ENCODE measurements at regions not wholly inside any gene's neighbourhood (a gene's known extent, or its start where the extent isn't known, plus 50 kb on each side); places are given as distances from the start of the nearest gene placed in this dataset.

- no peak overlapping the region for H3K4me3 ChIP-seq
- in situ Hi-C loops (cut with MboI): no loop called here
- TF ChIP-seq EZH2 (IDR thresholded peaks at IDR 0.05; ENCODE audit: insufficient read depth, poor library complexity, severe bottlenecking): no peak
- TF ChIP-seq EZH2phosphoT487 (IDR thresholded peaks at IDR 0.05; ENCODE audit: insufficient read depth, low read depth): no peak
Measured at GRCh38 chr10:24114556-24114955, 94.4 kb upstream of the KIAA1217 start.

GRCh38 chr10:24115403-24115802 is 93.5 kb upstream of the KIAA1217 start:
- Histone ChIP-seq H4K20me1 (ENCODE audit: insufficient read depth) (no peaks in the 10 kb centered on the region), H3K27me3 (replicated peaks; ENCODE audit: insufficient read depth) (no peaks in the 10 kb centered on the region), H2AFZ (no peak overlapping the region), H3K27ac (no peak overlapping the region), H3F3A (ENCODE audit: insufficient read depth) (no peaks in the 10 kb centered on the region), H3K4me2 (ENCODE audit: unreplicated experiment) (no peak overlapping the region), H3K4me3 (no peak overlapping the region), H3K79me2 (ENCODE audit: insufficient read depth) (no peaks in the 10 kb centered on the region), H3K4me1 (ENCODE audit: insufficient read depth) (no peaks in the 10 kb centered on the region), H3K36me3 (ENCODE audit: low read depth) (no peaks in the 10 kb centered on the region), H3K9ac (no peak overlapping the region), H3K9me3 (ENCODE audit: low read depth) (no peaks in the 10 kb centered on the region), H3K9me2 (ENCODE audit: insufficient read depth) (no peaks in the 10 kb centered on the region)
- DNase-seq: peak; percentile 2
- WGBS, 2 experiments (ENCODE audit: low coverage in 1 of 2, low lambda C conversion rate in 2 of 2, missing lambda C conversion rate in 2 of 2): 86 to 94% methylated on average over 1 of the region's 1 CpG
- in situ Hi-C loops (cut with MboI): no loop called here
- TF ChIP-seq EZH2phosphoT487 (IDR thresholded peaks at IDR 0.05; ENCODE audit: insufficient read depth, low read depth) (no peak), EZH2 (IDR thresholded peaks at IDR 0.05; ENCODE audit: insufficient read depth, poor library complexity, severe bottlenecking) (no peak)

More at GRCh38 chr10:24114556-24114955, 94.4 kb upstream of the KIAA1217 start:
- Histone ChIP-seq H3K4me1 (ENCODE audit: insufficient read depth) (no peaks in the 10 kb centered on the region), H4K20me1 (ENCODE audit: insufficient read depth) (no peaks in the 10 kb centered on the region), H3K9me2 (ENCODE audit: insufficient read depth) (no peaks in the 10 kb centered on the region), H3K9ac (no peak overlapping the region), H3K27me3 (replicated peaks; ENCODE audit: insufficient read depth) (no peaks in the 10 kb centered on the region), H3K4me2 (ENCODE audit: unreplicated experiment) (no peak overlapping the region), H3F3A (ENCODE audit: insufficient read depth) (no peaks in the 10 kb centered on the region), H3K9me3 (ENCODE audit: low read depth) (no peaks in the 10 kb centered on the region), H3K79me2 (ENCODE audit: insufficient read depth) (no peaks in the 10 kb centered on the region), H3K27ac (no peak overlapping the region), H2AFZ (no peak overlapping the region), H3K36me3 (ENCODE audit: low read depth) (no peaks in the 10 kb centered on the region)
- WGBS, 2 experiments (ENCODE audit: low coverage in 1 of 2, low lambda C conversion rate in 2 of 2, missing lambda C conversion rate in 2 of 2): 70 to 88% methylated on average over 3 of the region's 3 CpGs
- DNase-seq: no peak

DNA sequence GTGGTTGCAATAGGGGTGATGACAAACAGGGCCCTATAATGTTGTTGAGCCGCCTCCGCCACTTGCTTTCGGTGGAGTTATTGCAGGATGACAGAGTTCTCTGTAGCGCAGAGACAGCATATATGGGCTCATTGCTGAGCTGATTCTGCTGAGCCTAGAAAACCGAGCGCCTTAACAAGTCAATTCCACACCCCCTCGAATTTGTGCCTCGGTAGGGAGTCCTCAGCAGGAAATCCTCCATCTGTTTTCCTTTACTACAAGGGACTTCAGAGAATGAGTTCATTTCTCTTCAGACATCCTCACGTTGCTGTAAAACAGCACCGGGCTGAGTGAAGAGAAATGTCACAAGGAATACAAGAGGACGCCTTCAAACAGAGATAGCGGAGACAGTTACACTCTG is 90.7 kb upstream of the KIAA1217 start:
- no peaks in the 10 kb centered on the region for H3K36me3 ChIP-seq (ENCODE audit: low read depth)
- no peaks in the 10 kb centered on the region for H3F3A ChIP-seq (ENCODE audit: insufficient read depth)
- H3K9ac ChIP-seq: no peak overlapping the region
- no peak overlapping the region for H2AFZ ChIP-seq
- no peak overlapping the region for H3K4me2 ChIP-seq (ENCODE audit: unreplicated experiment)
- no peak overlapping the region for H3K27ac ChIP-seq
- H3K27me3 ChIP-seq (replicated peaks; ENCODE audit: insufficient read depth): no peaks in the 10 kb centered on the region
- no peak overlapping the region for H3K4me3 ChIP-seq
- H4K20me1 ChIP-seq (ENCODE audit: insufficient read depth): no peaks in the 10 kb centered on the region
- H3K4me1 ChIP-seq (ENCODE audit: insufficient read depth): no peaks in the 10 kb centered on the region
- DNase-seq: no peak
- H3K9me2 ChIP-seq (ENCODE audit: insufficient read depth): no peaks in the 10 kb centered on the region
- WGBS, 2 experiments (ENCODE audit: low coverage in 1 of 2, low lambda C conversion rate in 2 of 2, missing lambda C conversion rate in 2 of 2): 46 to 47% methylated on average over 12 of the region's 12 CpGs
- TF ChIP-seq EZH2 (IDR thresholded peaks at IDR 0.05; ENCODE audit: insufficient read depth, poor library complexity, severe bottlenecking) (no peak), EZH2phosphoT487 (IDR thresholded peaks at IDR 0.05; ENCODE audit: insufficient read depth, low read depth) (no peak)
- H3K79me2 ChIP-seq (ENCODE audit: insufficient read depth): no peaks in the 10 kb centered on the region
- in situ Hi-C loops (cut with MboI): no loop called here
- H3K9me3 ChIP-seq (ENCODE audit: low read depth): no peaks in the 10 kb centered on the region

- Histone ChIP-seq H3K79me2 (ENCODE audit: insufficient read depth) (no peaks in the 10 kb centered on the region), H3K27me3 (replicated peaks; ENCODE audit: insufficient read depth) (no peaks in the 10 kb centered on the region; the same call in 1 of the 2 replicates), H3K9me2 (ENCODE audit: insufficient read depth) (no peaks in the 10 kb centered on the region), H3K9ac (no peak overlapping the region), H3K4me3 (no peak overlapping the region), H2AFZ (no peak overlapping the region), H4K20me1 (ENCODE audit: insufficient read depth) (no peaks in the 10 kb centered on the region), H3K9me3 (ENCODE audit: low read depth) (no peaks in the 10 kb centered on the region), H3K27ac (no peak overlapping the region), H3K36me3 (ENCODE audit: low read depth) (no peaks in the 10 kb centered on the region), H3F3A (ENCODE audit: insufficient read depth) (no peaks in the 10 kb centered on the region), H3K4me2 (ENCODE audit: unreplicated experiment) (no peak overlapping the region), H3K4me1 (ENCODE audit: insufficient read depth) (no peaks in the 10 kb centered on the region)
- in situ Hi-C loops (cut with MboI): no loop called here
- no peak for DNase-seq
- WGBS, 2 experiments (ENCODE audit: low coverage in 1 of 2, low lambda C conversion rate in 2 of 2, missing lambda C conversion rate in 2 of 2): 69 to 82% methylated on average over 5 of the region's 5 CpGs
- TF ChIP-seq EZH2phosphoT487 (IDR thresholded peaks at IDR 0.05; ENCODE audit: insufficient read depth, low read depth) (no peak), EZH2 (IDR thresholded peaks at IDR 0.05; ENCODE audit: insufficient read depth, poor library complexity, severe bottlenecking) (no peak)
Measured at GRCh38 chr10:24119896-24120295, 89.0 kb upstream of the KIAA1217 start.

DNA sequence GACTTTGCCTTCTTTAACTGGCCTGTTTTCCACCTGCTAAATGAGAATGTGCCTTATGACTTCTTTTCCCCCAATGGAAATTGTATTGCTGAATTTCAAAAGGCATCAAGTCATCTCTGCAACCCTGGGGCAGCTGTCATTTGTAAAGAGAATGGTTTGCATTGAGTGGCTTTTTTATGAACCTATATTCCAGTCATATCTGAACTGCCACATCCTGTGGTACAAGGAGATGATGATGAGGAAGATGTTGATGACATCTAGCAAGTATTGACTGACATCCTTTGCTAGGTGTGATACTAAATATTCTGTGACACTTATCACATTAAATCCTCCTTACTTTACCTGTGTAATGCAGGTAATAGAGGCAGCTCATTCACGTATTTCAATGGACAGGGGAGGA is 88.3 kb upstream of the KIAA1217 start:
- H3K36me3 ChIP-seq (ENCODE audit: low read depth): no peaks in the 10 kb centered on the region
- no peaks in the 10 kb centered on the region for H3F3A ChIP-seq (ENCODE audit: insufficient read depth)
- no peaks in the 10 kb centered on the region for H3K4me1 ChIP-seq (ENCODE audit: insufficient read depth)
- H3K27me3 ChIP-seq (replicated peaks; ENCODE audit: insufficient read depth): no peaks in the 10 kb centered on the region; the same call in 1 of the 2 replicates
- no peaks in the 10 kb centered on the region for H4K20me1 ChIP-seq (ENCODE audit: insufficient read depth)
- WGBS, 2 experiments (ENCODE audit: low coverage in 1 of 2, low lambda C conversion rate in 2 of 2, missing lambda C conversion rate in 2 of 2): 11 to 14% methylated on average over 1 of the region's 1 CpG
- in situ Hi-C loops (cut with MboI): no loop called here
- no peaks in the 10 kb centered on the region for H3K9me2 ChIP-seq (ENCODE audit: insufficient read depth)
- H3K4me3 ChIP-seq: no peak overlapping the region
- H3K4me2 ChIP-seq (ENCODE audit: unreplicated experiment): no peak overlapping the region
- H3K79me2 ChIP-seq (ENCODE audit: insufficient read depth): no peaks in the 10 kb centered on the region
- H3K9ac ChIP-seq: no peak overlapping the region
- no peaks in the 10 kb centered on the region for H3K9me3 ChIP-seq (ENCODE audit: low read depth)
- no peak overlapping the region for H2AFZ ChIP-seq
- DNase-seq: no peak
- no peak overlapping the region for H3K27ac ChIP-seq
- no peak for TF ChIP-seq EZH2phosphoT487 (IDR thresholded peaks at IDR 0.05; ENCODE audit: insufficient read depth, low read depth)
- TF ChIP-seq EZH2 (IDR thresholded peaks at IDR 0.05; ENCODE audit: insufficient read depth, poor library complexity, severe bottlenecking): no peak

Measured in GM23248 (cell line).